ENCODE measurements at regions not wholly inside any gene's neighbourhood (a gene's known extent, or its start where the extent isn't known, plus 50 kb on each side); places are given as distances from the start of the nearest gene placed in this dataset.
"Not testable (repeated sequence)": the region's sequence is repeated elsewhere in the genome, so short reads cannot be mapped to it uniquely, and the experiment has no call there.

- no peak for DNase-seq
Measured at GRCh38 chrX:15114743-15115566, 154.9 kb downstream of the ASB9 start.

- DNase-seq: no peak
Measured at GRCh38 chrX:15107367-15107988, 162.4 kb downstream of the ASB9 start.

GRCh38 chrX:15098505-15098904, 171.4 kb downstream of the ASB9 start:
- no peak for DNase-seq

- DNase-seq: no peak
Measured at GRCh38 chrX:15087747-15088146, 182.1 kb downstream of the ASB9 start.

GRCh38 chrX:15073313-15073712, 196.6 kb downstream of the ASB9 start:
- DNase-seq: no peak

- no peak for DNase-seq
Measured at GRCh38 chrX:15072880-15073279, 197.0 kb downstream of the ASB9 start.

- no peak for DNase-seq
Measured at GRCh38 chrX:15072259-15072658, 197.6 kb downstream of the ASB9 start.

GRCh38 chrX:15059474-15059873, 186.3 kb downstream of the MOSPD2 start:
- DNase-seq: no peak

- no peak for DNase-seq
Measured at GRCh38 chrX:15056044-15056443, 182.8 kb downstream of the MOSPD2 start.

GRCh38 chrX:15055146-15055930, 182.1 kb downstream of the MOSPD2 start:
- no peak for DNase-seq

GRCh38 chrX:15050395-15050794, 177.2 kb downstream of the MOSPD2 start:
- DNase-seq: no peak

GRCh38 chrX:15043538-15043937, 170.3 kb downstream of the MOSPD2 start:
- no peak for DNase-seq

GRCh38 chrX:15033917-15034316, 160.7 kb downstream of the MOSPD2 start:
- no peak for DNase-seq

GRCh38 chrX:15017491-15017890, 144.3 kb downstream of the MOSPD2 start:
- no peak for DNase-seq

GRCh38 chrX:15016051-15016450, 142.8 kb downstream of the MOSPD2 start:
- DNase-seq: no peak

- no peak for DNase-seq
Measured at GRCh38 chrX:15014281-15014680, 141.1 kb downstream of the MOSPD2 start.

GRCh38 chrX:15013461-15013860, 140.2 kb downstream of the MOSPD2 start:
- DNase-seq: no peak

- DNase-seq: no peak
Measured at GRCh38 chrX:14997271-14997670, 124.0 kb downstream of the MOSPD2 start.

- DNase-seq: not testable (repeated sequence)
Measured at GRCh38 chrX:14984425-14984824, 111.2 kb downstream of the MOSPD2 start.
